ENCODE measurements at regions not wholly inside any gene's neighbourhood (a gene's known extent, or its start where the extent isn't known, plus 50 kb on each side); places are given as distances from the start of the nearest gene placed in this dataset.

DNA sequence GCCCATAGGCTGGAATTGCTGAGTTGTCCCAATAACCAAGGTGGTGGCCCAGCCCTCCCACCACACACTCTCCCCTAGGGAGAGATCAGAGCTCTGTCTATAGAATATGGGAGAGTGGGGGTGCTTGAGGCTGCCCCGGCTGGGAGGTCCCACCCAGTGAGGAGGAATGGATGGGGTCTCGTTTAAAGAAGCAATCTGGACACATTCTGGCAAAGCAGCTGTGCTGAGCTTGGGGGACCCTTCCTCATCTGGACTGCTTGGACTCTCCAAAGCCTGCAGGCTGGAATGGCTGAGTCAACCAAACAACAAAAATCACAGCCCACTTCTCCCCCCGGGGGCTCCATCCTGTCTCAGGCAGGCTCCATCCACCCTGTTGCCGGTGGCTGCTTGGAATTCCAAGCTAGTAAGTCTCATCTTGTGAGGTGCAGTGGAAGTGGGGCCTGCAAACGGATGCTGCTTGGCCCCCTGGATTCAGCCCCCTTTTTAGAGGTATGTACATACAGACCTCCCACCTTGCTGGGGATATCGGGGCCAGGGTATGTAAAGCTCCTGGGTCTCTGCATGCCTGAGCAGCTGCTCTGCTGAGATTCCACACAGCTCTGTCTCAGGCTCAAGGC lies 67.1 kb upstream of the FAM78B start:
- TF ChIP-seq, protein P1, sequence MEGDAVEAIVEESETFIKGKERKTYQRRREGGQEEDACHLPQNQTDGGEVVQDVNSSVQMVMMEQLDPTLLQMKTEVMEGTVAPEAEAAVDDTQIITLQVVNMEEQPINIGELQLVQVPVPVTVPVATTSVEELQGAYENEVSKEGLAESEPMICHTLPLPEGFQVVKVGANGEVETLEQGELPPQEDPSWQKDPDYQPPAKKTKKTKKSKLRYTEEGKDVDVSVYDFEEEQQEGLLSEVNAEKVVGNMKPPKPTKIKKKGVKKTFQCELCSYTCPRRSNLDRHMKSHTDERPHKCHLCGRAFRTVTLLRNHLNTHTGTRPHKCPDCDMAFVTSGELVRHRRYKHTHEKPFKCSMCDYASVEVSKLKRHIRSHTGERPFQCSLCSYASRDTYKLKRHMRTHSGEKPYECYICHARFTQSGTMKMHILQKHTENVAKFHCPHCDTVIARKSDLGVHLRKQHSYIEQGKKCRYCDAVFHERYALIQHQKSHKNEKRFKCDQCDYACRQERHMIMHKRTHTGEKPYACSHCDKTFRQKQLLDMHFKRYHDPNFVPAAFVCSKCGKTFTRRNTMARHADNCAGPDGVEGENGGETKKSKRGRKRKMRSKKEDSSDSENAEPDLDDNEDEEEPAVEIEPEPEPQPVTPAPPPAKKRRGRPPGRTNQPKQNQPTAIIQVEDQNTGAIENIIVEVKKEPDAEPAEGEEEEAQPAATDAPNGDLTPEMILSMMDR (conservative IDR thresholded peaks at IDR 0.05): no peak
- TF ChIP-seq EZH2 (IDR thresholded peaks at IDR 0.05; ENCODE audit: low read depth): no peak
